Stimulated activated CD8-positive, alpha-beta memory T cell treated with anti-CD3 and anti-CD28 coated beads, Interleukin-15, amount 100 ng/mL, for 4 hours (primary cell): ENCODE measurements at regions not wholly inside any gene's neighbourhood (a gene's known extent, or its start where the extent isn't known, plus 50 kb on each side); places are given as distances from the start of the nearest gene placed in this dataset.
A peak's percentile ranks its signal among the peaks of the same experiment; 100 is the strongest.

Experiments used
- DNase-seq, 2 donors: peaks; one replicate each; pipeline ENCODE4 v3.0.0-alpha.2; 2020; ENCODE audit warnings: low read depth in 2 of 2

- no peak for DNase-seq
These were observed 165.2 kb downstream of the ZPLD1 start for GRCh38 chr3:102599819-102600576.

GRCh38 chr3:102605153-102605552 is 170.3 kb downstream of the ZPLD1 start:
- no peak for DNase-seq

GRCh38 chr3:102608875-102609274 is 174.1 kb downstream of the ZPLD1 start:
- DNase-seq, result no peak

GRCh38 chr3:102614021-102614569 is 179.3 kb downstream of the ZPLD1 start:
- no peak for DNase-seq

GRCh38 chr3:102614585-102614984 is 179.8 kb downstream of the ZPLD1 start:
- DNase-seq, result no peak

- DNase-seq, result no peak
These were observed 182.6 kb downstream of the ZPLD1 start for GRCh38 chr3:102617381-102617780.

GRCh38 chr3:102619361-102619760 is 184.5 kb downstream of the ZPLD1 start:
- no peak for DNase-seq

GRCh38 chr3:102629943-102630342 is 195.1 kb downstream of the ZPLD1 start:
- DNase-seq, result no peak

- no peak for DNase-seq
These were observed 195.7 kb downstream of the ZPLD1 start for GRCh38 chr3:102630531-102630930.

- no peak for DNase-seq
These were observed 208.7 kb downstream of the ZPLD1 start for GRCh38 chr3:102643546-102643945.

- no peak for DNase-seq
These were observed 211.7 kb downstream of the ZPLD1 start for GRCh38 chr3:102646557-102646956.

- DNase-seq, result no peak
These were observed 225.8 kb downstream of the ZPLD1 start for GRCh38 chr3:102660653-102661052.

GRCh38 chr3:102661707-102662497 is 227.1 kb downstream of the ZPLD1 start:
- DNase-seq, result no peak

GRCh38 chr3:102662498-102662772 is 227.6 kb downstream of the ZPLD1 start:
- no peak for DNase-seq

- no peak for DNase-seq
These were observed 229.3 kb downstream of the ZPLD1 start for GRCh38 chr3:102664126-102664525.

GRCh38 chr3:102665183-102665582 is 230.4 kb downstream of the ZPLD1 start:
- no peak for DNase-seq

- DNase-seq, result no peak
These were observed 233.4 kb downstream of the ZPLD1 start for GRCh38 chr3:102668247-102668646.

- no peak for DNase-seq
These were observed 236.2 kb downstream of the ZPLD1 start for GRCh38 chr3:102670986-102671385.

- no peak for DNase-seq
These were observed 237.5 kb downstream of the ZPLD1 start for GRCh38 chr3:102672305-102672704.

GRCh38 chr3:102673271-102674115 is 238.7 kb downstream of the ZPLD1 start:
- peak in 1 of 2 donors; percentile 4 for DNase-seq

GRCh38 chr3:102674284-102674683 is 239.5 kb downstream of the ZPLD1 start:
- no peak for DNase-seq

- no peak for DNase-seq
These were observed 241.6 kb downstream of the ZPLD1 start for GRCh38 chr3:102676424-102676823.
